HG03045 (cell line): ENCODE measurements at regions not wholly inside any gene's neighbourhood (a gene's known extent, or its start where the extent isn't known, plus 50 kb on each side); places are given as distances from the start of the nearest gene placed in this dataset.
"Not testable (repeated sequence)": the region's sequence is repeated elsewhere in the genome, so short reads cannot be mapped to it uniquely, and the experiment has no call there.

Source experiments
- ATAC-seq: cut with Tn5 transposase; IDR thresholded peaks from one replicate; pipeline ENCODE4 v1.9.1; 2021; ENCODE audit warnings: mild to moderate bottlenecking, moderate library complexity; ENCODE audit not compliant: unreplicated experiment

- no peak for ATAC-seq
Observed at GRCh38 chr1:87398641-87399040, 70.0 kb downstream of the LMO4 start.

- no peak for ATAC-seq
Observed at GRCh38 chr1:87399264-87399663, 70.6 kb downstream of the LMO4 start.

- ATAC-seq = no peak
Observed at GRCh38 chr1:87399701-87400100, 71.0 kb downstream of the LMO4 start.

GRCh38 chr1:87400813-87401212 lies 72.1 kb downstream of the LMO4 start:
- no peak for ATAC-seq

- no peak for ATAC-seq
Observed at GRCh38 chr1:87402241-87403002, 73.7 kb downstream of the LMO4 start.

GRCh38 chr1:87403061-87403820 lies 74.6 kb downstream of the LMO4 start:
- ATAC-seq = no peak

GRCh38 chr1:87404296-87404695 lies 75.6 kb downstream of the LMO4 start:
- ATAC-seq = no peak

- ATAC-seq = no peak
Observed at GRCh38 chr1:87408665-87409248, 80.1 kb downstream of the LMO4 start.

- no peak for ATAC-seq
Observed at GRCh38 chr1:87410776-87411480, 82.2 kb downstream of the LMO4 start.

- ATAC-seq = not testable (repeated sequence)
Observed at GRCh38 chr1:87413846-87414245, 85.2 kb downstream of the LMO4 start.

- no peak for ATAC-seq
Observed at GRCh38 chr1:87418048-87418447, 89.4 kb downstream of the LMO4 start.

GRCh38 chr1:87421809-87422208 lies 93.1 kb downstream of the LMO4 start:
- ATAC-seq = no peak

GRCh38 chr1:87424541-87424940 lies 95.9 kb downstream of the LMO4 start:
- no peak for ATAC-seq

- ATAC-seq = no peak
Observed at GRCh38 chr1:87426463-87427249, 98.0 kb downstream of the LMO4 start.

- ATAC-seq = no peak
Observed at GRCh38 chr1:87428367-87428766, 99.7 kb downstream of the LMO4 start.

- ATAC-seq = no peak
Observed at GRCh38 chr1:87428883-87429282, 100.2 kb downstream of the LMO4 start.

- no peak for ATAC-seq
Observed at GRCh38 chr1:87432685-87433084, 104.0 kb downstream of the LMO4 start.

- not testable (repeated sequence) for ATAC-seq
Observed at GRCh38 chr1:87433101-87433500, 104.4 kb downstream of the LMO4 start.

- peak; percentile 58 for ATAC-seq
Observed at GRCh38 chr1:87435484-87435883, 106.8 kb downstream of the LMO4 start.

- not testable (repeated sequence) for ATAC-seq
Observed at GRCh38 chr1:87436115-87436514, 107.4 kb downstream of the LMO4 start.
